GM18907 (cell line): ENCODE measurements at regions not wholly inside any gene's neighbourhood (a gene's known extent, or its start where the extent isn't known, plus 50 kb on each side); places are given as distances from the start of the nearest gene placed in this dataset.
A peak's percentile ranks its signal among the peaks of the same experiment; 100 is the strongest.

ENCODE experiments used
- ATAC-seq: cut with Tn5 transposase; IDR thresholded peaks from one replicate; pipeline ENCODE4 v1.9.1; 2021; ENCODE audit warnings: mild to moderate bottlenecking, moderate library complexity; ENCODE audit not compliant: unreplicated experiment

GRCh38 chr11:110891411-110891810, 179.2 kb upstream of the ARHGAP20 start:
- ATAC-seq = no peak

GRCh38 chr11:110890995-110891394, 178.8 kb upstream of the ARHGAP20 start:
- no peak for ATAC-seq

GRCh38 chr11:110886288-110886970, 174.2 kb upstream of the ARHGAP20 start:
- no peak for ATAC-seq

GRCh38 chr11:110883256-110883655, 171.0 kb upstream of the ARHGAP20 start:
- no peak for ATAC-seq

DNA sequence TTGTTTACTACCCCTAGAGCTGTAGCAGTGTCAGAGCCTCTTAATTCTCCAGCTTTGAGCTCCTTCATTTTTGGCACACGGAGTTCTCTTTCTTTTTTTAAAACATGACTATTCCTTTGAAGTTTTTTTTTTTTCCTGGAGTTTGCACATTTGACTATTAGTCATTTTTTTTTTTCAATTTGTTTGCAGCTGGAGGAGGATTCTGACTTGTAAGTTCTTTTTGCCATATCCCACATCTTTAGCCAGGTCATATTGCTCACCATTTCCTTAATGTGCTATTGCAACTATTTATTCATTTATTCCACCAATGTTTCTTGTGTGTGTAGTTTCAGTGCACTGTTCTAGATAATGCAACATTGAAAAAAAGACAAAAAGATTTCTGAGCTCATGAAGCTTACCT, 166.3 kb upstream of the ARHGAP20 start:
- no peak for ATAC-seq

DNA sequence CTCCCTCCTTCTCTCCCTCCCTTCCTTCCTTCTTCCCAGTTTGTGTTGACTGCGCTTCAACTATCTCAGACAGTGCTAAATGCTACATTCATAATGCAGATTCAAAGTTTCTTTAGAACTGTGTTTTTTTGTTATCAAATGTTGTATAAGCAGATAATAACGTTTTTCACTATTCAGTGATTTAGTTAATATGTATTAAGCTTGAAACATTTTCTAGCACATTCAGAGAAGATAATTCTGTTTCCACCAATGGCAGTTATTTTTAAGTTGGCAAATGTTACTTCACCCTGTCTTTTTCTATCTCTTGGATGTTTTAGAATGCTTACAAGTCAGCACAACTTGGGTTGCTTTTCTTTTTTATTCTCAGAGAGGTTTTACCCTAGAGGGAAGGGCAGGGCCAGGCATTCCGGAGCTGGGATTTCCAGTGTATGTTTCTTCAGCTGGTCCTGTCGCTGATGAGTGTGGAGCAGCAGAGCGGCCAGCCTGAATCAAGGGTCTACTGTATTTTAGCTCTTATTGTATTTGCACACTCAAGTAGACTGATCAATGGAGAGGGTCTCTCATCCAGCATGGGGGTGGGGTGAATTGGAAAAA, 162.3 kb upstream of the ARHGAP20 start:
- no peak for ATAC-seq

GRCh38 chr11:110873975-110874374, 161.7 kb upstream of the ARHGAP20 start:
- ATAC-seq = no peak

- no peak for ATAC-seq
Measured at GRCh38 chr11:110870816-110871522, 158.7 kb upstream of the ARHGAP20 start.

GRCh38 chr11:110867951-110868350, 155.7 kb upstream of the ARHGAP20 start:
- ATAC-seq = no peak

GRCh38 chr11:110866081-110866480, 153.8 kb upstream of the ARHGAP20 start:
- ATAC-seq = no peak

- no peak for ATAC-seq
Measured at GRCh38 chr11:110862407-110862806, 150.2 kb upstream of the ARHGAP20 start.

GRCh38 chr11:110860461-110860860, 148.2 kb upstream of the ARHGAP20 start:
- no peak for ATAC-seq

DNA sequence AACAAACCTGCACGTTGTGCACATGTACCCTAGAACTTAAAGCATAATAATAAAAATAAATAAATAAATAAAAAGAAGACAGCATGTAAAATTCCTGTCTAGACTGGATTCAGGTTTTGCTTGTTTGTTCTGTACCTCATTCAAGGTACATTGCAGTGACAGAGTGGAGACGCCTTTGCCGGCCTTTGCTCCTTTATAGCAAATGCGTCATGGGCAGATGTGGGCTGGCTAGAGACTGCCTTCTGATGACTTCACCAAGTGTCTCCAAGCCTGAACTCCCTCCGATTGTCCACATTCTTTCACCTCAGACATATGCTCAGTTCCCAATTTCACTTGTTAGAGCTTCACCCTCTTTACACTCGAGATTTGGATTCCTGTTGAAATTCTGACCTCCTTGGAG, 147.8 kb upstream of the ARHGAP20 start:
- no peak for ATAC-seq

- ATAC-seq = no peak
Measured at GRCh38 chr11:110859240-110859840, 147.1 kb upstream of the ARHGAP20 start.

GRCh38 chr11:110858547-110858921, 146.3 kb upstream of the ARHGAP20 start:
- peak; percentile 69 for ATAC-seq

DNA sequence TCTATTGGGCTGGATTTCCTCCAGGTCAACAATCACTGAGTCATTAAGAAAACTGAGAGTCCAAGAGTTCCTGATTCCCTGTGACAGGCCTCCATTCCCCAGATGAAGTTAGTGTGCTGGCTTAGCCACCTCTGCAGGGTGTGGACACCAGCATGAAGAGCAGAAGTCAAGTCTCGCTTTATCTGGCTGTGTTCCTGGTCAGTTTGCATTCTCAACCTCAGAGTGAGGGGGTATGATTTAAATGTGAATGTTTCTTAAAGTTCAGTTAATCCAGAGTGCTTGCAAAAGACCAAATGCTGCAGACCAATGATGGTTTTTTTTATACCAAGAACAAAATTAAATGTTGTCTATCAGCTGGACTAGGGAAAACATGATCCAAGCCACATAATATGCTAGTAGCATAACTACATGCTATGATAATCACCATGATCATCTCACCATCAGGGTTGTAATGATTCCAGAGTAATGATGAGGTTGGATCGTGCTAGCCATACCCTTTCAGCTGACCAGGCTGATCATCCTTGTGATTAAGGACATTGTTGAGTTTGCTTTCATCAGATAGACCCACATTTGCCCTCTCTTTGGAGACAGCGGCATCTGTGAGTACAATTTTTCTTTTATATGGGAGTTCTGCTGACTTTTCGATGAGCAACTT, 145.8 kb upstream of the ARHGAP20 start:
- ATAC-seq = peak; percentile 46

DNA sequence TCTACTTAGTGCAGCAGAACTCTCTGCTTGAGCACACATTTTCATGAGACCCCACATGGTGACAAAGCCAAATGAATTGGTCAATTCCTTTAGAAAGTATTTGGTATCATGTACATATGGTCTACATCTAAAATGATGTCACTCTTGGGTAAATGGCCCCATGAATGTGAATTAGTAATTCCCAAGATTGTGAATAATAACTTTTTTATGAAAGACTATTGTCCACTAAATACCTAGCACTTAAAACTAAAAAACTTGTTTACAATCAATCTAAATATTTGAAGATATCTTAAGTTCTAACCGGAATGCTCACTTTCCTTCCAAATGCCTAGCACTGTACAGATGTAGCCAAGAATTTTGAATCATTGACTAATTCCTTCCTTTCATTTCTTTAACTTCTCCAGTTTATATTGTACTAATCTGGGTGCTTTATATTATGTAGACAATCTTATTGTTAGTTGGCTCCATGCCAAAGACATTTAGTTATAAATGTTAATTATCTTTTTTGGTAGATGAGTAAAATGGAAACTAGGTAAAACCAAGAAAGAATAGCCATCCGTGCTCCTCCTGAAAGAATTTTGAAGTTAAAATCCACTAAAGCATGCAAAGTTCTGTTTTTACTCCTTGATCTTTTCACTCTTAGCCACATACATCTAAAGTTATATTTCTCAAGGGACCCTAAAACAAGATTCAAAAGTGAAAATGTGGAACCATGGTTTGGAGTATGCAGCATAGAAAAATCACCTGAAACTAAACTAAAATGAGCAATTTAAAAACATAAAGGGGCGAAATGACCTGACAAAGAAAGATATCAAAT, 145.0 kb upstream of the ARHGAP20 start:
- ATAC-seq = peak; percentile 66

- ATAC-seq = no peak
Measured at GRCh38 chr11:110856340-110856739, 144.1 kb upstream of the ARHGAP20 start.

DNA sequence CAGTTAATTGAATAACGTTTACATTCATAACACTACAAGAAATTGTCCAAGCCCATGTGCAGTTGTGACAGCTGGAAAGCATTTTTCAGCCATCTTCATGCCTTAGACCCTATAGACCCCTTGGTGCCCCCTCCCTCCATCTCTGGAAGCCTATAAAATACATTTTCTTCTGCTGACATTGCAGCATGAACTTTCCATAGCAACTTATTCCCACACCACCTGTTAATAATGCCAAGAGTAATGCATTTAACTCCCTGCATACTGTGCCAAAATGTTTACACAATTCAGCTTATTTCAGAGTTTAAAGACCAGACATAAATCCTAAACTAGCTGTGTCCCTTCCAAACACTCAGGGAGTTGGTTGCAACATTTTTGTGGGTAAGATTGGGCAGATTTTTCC, 143.0 kb upstream of the ARHGAP20 start:
- ATAC-seq = no peak

- no peak for ATAC-seq
Measured at GRCh38 chr11:110852921-110853490, 140.8 kb upstream of the ARHGAP20 start.
